ENCODE measurements at regions not wholly inside any gene's neighbourhood (a gene's known extent, or its start where the extent isn't known, plus 50 kb on each side); places are given as distances from the start of the nearest gene placed in this dataset.

DNA sequence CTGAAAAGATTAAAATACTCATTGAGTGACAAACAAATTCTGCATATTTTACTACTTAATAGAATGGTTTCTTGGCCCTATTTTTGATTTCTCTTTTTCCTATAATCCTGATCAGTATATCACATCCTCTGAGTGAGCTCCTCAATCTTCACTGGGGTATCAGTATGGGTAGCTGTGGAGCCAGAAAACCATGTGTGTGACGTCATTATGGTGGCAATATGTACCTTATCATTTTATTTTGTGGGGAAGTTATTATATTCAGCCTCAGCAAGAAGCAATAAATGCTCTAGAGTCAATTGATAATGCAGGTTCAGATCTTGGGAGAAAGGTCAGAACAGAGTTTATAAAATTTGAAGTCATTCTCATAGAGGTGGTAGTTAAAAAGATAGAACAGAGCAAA lies 1135.7 kb upstream of the CADM2 start:
- in situ Hi-C loops (cut with MboI; ENCODE audit: low sequenced_read_pairs, unreplicated experiment): no loop called here
- TF ChIP-seq, protein P1, sequence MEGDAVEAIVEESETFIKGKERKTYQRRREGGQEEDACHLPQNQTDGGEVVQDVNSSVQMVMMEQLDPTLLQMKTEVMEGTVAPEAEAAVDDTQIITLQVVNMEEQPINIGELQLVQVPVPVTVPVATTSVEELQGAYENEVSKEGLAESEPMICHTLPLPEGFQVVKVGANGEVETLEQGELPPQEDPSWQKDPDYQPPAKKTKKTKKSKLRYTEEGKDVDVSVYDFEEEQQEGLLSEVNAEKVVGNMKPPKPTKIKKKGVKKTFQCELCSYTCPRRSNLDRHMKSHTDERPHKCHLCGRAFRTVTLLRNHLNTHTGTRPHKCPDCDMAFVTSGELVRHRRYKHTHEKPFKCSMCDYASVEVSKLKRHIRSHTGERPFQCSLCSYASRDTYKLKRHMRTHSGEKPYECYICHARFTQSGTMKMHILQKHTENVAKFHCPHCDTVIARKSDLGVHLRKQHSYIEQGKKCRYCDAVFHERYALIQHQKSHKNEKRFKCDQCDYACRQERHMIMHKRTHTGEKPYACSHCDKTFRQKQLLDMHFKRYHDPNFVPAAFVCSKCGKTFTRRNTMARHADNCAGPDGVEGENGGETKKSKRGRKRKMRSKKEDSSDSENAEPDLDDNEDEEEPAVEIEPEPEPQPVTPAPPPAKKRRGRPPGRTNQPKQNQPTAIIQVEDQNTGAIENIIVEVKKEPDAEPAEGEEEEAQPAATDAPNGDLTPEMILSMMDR (IDR thresholded peaks at IDR 0.05; ENCODE audit: borderline replicate concordance, control extremely low read depth, extremely low read depth, insufficient read depth, missing control alignments): no peak
- DNase-seq (ENCODE audit: low spot score): no peak

GRCh38 chr3:83835040-83835439 lies 1123.7 kb upstream of the CADM2 start:
- TF ChIP-seq, protein P1 (IDR thresholded peaks at IDR 0.05; ENCODE audit: borderline replicate concordance, control extremely low read depth, extremely low read depth, insufficient read depth, missing control alignments): no peak
- DNase-seq (ENCODE audit: low spot score): no peak
- in situ Hi-C loops (cut with MboI; ENCODE audit: low sequenced_read_pairs, unreplicated experiment): no loop called here

GRCh38 chr3:83842511-83842910 lies 1116.3 kb upstream of the CADM2 start:
- in situ Hi-C loops (cut with MboI; ENCODE audit: low sequenced_read_pairs, unreplicated experiment): no loop called here

DNA sequence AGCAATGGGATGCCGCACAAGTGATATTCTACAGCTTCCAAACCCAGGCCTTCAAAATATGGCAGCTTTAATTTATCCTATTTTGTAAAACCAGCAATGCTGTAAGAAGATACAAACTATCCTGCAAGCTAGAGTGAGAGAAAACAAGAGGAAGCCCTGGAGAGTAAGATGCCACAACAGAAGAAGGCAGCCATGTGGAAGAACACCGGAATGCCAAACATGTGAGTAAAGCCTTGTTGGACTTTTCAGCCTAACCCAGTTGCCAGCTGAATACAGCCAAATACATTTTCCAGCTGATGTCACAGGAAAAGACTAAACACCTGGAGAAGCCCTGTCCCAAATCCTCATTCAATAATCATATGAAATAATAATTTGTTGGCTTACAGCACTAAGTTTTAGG lies 1115.1 kb upstream of the CADM2 start:
- in situ Hi-C loops (cut with MboI; ENCODE audit: low sequenced_read_pairs, unreplicated experiment): no loop called here
- TF ChIP-seq, protein P1 (IDR thresholded peaks at IDR 0.05; ENCODE audit: borderline replicate concordance, control extremely low read depth, extremely low read depth, insufficient read depth, missing control alignments): no peak
- no peak for DNase-seq (ENCODE audit: low spot score)

More at GRCh38 chr3:83842511-83842910, 1116.3 kb upstream of the CADM2 start:
- TF ChIP-seq, protein P1 (IDR thresholded peaks at IDR 0.05; ENCODE audit: borderline replicate concordance, control extremely low read depth, extremely low read depth, insufficient read depth, missing control alignments): no peak
- DNase-seq (ENCODE audit: low spot score): no peak

GRCh38 chr3:83849106-83849730 lies 1109.6 kb upstream of the CADM2 start:
- in situ Hi-C loops (cut with MboI; ENCODE audit: low sequenced_read_pairs, unreplicated experiment): no loop called here
- DNase-seq (ENCODE audit: low spot score): no peak
- TF ChIP-seq, protein P1 (IDR thresholded peaks at IDR 0.05; ENCODE audit: borderline replicate concordance, control extremely low read depth, extremely low read depth, insufficient read depth, missing control alignments): no peak

GRCh38 chr3:83863380-83863779 lies 1095.4 kb upstream of the CADM2 start:
- TF ChIP-seq, protein P1 (IDR thresholded peaks at IDR 0.05; ENCODE audit: borderline replicate concordance, control extremely low read depth, extremely low read depth, insufficient read depth, missing control alignments): no peak
- no peak for DNase-seq (ENCODE audit: low spot score)
- in situ Hi-C loops (cut with MboI; ENCODE audit: low sequenced_read_pairs, unreplicated experiment): no loop called here
